T follicular helper cell (primary cell): ENCODE measurements at regions not wholly inside any gene's neighbourhood (a gene's known extent, or its start where the extent isn't known, plus 50 kb on each side); places are given as distances from the start of the nearest gene placed in this dataset.

Source experiments
- DNase-seq: peaks from one replicate; pipeline ENCODE4 v3.0.0-alpha.2; 2020; ENCODE audit warnings: low read depth

DNA sequence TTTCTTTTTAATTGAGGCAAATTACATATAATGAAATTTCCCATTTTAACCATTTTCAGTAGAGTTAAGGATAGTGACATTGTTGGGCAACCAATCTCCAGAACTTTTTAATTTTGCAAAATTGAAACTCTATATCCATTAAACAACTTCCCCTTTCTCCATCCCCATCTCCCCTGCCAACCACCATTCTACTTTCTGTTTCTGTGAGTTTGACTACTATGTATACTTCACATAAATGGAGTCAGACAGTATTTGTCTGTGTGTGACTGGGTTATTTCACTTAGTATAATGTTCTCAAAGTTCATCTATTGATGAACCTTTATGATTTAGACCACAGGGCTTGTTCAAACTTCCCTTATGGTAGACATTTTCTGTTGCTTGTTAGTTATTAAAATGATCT is 364.5 kb upstream of the MAD2L1 start:
- DNase-seq = no peak

DNA sequence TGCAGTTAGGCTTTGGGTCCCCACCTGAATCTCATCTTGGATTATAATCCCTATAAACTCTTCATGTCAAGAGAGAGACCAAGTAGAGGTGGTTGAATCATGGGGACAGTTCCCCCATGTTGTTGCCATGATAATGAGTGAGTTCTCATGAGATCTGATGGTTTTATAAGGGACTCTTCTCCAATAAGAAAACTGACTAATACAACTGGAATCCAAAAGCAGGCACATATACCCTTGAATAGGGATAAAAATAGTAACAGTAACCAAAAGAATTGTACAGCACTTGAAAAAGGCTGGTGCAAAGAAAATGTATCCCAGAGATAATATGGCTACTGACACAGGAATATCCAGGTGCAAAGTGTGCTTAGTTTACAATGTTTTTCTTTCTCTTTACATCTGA is 351.5 kb upstream of the MAD2L1 start:
- DNase-seq = no peak

DNA sequence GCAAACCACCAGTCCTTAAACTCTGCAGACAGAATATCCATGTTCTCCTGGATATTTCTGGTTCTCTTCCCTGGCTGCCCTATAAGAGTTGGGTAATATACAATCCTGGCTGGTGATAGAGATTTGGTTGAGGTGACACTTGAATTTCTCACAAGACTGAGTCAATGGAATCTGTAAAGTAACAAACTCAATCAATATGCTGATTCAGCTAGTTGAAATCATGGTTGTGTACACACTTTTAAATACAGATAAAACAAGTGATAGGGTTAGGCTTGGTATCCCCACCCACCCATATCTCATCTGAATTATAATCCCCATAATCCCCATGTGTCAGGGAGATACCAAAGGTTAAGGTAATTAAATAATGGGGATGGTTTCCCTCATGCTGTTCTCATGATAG is 349.2 kb upstream of the MAD2L1 start:
- no peak for DNase-seq

DNA sequence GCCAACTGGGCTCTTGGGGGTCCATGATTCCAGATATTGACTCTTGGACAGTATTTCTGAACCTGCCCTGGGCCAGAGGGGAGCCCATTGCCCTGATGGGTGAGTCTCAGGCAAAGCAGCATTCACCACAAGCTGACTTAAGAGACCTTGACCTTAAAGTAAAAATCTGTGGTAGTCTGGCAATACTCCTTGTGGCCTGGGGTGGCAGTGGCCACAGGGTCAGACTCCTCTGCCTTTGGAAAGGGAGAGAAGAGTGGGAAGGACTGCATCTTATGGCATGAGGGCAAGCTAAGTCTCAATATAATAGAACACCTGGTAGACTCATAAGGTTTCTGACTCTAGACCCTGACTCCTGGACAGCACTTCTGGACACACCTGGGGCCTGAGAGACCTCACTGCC is 340.3 kb upstream of the MAD2L1 start:
- no peak for DNase-seq

DNA sequence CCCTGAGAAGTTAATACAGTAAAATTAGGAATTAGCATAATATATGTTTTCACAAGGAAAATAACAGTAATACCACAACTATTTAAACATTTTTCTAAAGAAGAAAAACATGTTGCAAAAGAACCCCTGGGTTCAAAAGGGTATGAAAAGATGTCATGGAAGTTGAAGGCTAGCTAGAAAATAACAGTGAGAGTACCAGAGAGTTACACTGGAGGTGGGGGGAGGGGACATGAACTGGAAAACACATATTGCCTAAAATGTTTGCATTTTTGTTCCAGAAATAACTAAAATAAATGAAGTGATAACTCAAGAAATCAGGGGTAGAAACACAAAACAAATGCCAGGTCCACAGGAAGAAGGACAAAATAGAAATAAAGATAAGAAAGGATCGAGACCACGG is 336.6 kb upstream of the MAD2L1 start:
- DNase-seq = no peak

DNA sequence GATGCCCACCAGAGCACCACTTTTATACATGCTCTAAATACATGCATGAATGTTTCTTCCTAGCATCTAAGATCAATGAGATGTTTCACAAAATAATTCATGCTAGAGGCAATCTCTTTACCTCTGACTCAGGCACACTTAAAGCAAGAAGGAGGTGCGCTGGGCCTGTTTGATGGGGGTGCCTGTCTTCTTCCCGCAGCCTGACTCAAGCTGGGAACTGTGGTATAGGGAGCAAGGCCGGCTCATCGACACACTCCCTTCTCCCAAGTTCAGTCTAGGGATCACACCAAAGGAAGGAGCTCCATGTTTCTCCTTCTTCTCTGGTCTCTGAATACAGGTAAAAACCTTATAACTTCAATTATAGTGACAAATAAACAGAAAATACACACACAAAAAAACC is 333.8 kb upstream of the MAD2L1 start:
- DNase-seq = no peak

DNA sequence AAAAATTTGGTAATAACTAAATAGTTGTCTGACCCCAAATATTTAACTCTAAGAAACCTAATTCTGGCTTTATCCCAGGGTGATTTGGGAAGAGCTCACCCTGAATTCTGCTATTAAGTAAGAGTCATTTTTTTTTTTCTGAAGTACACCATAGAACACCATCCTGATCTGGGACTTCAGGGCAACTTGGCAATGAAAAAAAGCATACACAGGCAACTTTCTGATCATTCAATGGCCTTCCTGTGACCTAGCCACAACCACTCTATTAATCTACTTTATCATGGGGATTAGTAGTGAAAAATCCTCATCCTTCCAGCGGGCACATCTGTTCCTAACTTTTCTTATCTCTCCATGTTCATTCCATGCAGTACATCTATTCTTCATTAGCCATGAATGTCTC is 333.2 kb upstream of the MAD2L1 start:
- DNase-seq = no peak

DNA sequence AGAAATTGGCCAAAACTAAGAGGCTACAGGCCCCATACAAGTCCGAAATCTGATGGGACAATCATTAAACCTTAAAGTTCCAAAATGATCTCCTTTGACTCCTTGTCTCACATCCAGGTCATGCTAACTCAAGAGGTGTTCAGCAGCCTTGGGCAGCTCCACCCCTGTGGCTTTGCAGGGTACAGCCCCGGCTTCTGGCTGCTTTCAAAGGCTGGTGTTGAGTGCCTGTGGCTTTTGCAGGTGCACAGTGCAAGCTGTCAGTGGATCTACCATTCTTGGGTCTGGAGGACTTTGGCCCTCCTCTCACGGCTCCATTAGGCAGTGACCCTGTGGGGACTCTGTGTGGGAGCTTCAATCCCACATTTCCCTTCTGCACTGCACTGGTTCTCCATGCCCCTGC is 329.1 kb upstream of the MAD2L1 start:
- DNase-seq = no peak

DNA sequence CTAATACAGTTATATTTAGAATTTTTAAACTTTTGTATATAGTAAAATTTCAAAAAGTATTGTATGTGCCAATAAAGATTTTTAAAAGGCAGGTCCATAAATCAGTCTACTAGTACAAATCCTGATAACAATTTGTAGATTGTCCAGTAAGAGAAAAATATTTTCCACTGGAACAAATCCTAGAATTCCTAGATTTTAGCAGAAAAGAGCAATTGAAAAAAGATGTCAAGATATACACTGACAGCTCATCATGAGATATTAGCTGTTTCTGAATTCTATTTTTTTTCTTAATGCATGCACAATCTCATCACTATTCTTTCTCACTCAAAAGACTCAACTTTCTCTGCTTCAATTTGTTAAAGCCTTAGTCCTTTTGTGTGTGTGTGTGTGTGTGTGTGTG is 289.2 kb upstream of the MAD2L1 start:
- DNase-seq = no peak

DNA sequence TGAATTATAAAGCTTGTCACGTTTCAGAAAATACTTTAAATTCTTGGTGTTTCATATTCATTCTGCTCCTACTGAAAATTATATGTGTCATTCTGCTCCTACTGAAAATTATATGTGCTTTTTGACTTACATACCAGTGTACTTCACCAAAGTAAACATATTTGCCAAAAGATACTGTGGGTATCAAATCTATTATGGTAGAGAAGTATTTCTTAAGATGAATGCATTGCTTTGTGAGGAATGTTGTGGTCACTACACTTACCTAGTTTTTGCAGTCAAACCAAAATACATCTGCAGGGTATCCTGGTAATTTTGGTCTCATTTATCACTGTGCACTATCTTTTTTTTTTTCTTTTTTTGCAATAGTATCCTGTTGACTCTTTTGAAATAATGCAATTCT is 287.7 kb upstream of the MAD2L1 start:
- no peak for DNase-seq

DNA sequence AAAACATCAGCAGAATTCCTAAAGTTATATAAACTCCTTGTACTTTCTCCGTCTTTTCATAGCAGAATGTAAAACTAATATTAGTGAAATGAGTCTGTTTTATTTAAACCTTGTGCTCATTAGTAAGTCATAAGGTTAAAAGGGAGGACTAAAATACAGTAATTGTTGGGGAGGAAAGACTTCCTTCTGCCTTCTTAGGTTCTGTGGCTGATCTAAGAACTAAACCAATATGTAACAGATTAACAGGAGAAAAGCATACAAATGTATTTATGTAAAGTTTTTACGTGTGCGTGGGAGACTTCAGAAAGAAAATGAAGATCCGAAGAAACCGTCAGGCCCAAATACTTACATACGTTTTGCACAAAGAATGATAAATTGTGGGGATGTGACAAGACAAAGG is 286.6 kb upstream of the MAD2L1 start:
- DNase-seq = no peak

DNA sequence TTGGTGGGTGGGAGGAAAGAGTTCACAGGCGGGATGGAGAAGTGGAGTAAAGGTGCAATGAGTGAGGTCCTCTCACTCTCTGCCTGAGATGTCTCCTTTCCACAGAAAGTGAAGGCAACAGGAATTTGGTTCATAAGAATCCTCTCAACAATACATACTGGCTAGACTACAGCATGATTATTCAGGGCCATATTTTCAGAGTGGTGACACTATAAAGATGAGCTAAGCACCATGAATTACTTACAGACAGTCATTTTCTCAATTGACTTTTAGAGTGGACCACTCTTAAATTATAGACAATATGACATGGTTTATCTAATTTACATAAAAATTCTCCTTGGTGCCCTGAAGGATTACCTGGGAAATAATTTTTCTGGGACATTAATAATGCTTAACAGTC is 286.1 kb upstream of the MAD2L1 start:
- no peak for DNase-seq

DNA sequence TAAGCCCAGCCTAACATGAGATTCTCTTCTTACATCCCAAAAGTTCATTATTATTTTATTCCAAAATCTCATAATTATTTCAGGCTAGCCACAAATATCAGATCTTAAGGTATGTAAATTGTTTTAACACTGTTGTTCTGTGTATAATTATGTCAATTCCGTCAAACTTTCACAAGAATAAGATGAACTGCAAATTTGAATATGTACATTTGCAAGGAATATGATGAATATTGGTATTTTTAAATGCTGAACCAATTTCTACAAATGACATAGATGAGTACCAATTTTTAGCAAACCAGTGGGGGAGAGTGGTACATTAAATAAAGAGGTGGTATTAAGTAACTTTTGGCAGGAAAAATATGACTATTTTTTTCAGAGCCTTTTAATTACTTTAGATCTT is 282.3 kb upstream of the MAD2L1 start:
- no peak for DNase-seq

DNA sequence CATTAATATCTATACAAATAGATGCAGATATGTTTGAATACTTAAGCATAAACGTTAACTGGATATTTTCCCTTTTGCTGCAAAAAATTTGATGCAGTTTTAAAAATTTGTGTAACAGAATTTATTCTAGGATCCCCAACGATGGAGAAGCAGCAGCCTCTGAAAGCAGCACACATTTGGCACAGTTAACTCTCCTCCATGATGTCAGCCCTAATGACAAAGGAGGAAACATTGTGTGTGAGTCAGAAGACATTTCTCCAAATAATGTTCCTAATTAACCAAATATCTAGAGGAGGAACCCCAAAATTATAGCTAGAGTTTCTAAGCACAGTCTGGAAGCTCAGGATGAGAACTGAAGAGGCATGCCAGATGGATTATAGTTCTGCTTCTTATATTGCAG is 281.9 kb upstream of the MAD2L1 start:
- DNase-seq = no peak

DNA sequence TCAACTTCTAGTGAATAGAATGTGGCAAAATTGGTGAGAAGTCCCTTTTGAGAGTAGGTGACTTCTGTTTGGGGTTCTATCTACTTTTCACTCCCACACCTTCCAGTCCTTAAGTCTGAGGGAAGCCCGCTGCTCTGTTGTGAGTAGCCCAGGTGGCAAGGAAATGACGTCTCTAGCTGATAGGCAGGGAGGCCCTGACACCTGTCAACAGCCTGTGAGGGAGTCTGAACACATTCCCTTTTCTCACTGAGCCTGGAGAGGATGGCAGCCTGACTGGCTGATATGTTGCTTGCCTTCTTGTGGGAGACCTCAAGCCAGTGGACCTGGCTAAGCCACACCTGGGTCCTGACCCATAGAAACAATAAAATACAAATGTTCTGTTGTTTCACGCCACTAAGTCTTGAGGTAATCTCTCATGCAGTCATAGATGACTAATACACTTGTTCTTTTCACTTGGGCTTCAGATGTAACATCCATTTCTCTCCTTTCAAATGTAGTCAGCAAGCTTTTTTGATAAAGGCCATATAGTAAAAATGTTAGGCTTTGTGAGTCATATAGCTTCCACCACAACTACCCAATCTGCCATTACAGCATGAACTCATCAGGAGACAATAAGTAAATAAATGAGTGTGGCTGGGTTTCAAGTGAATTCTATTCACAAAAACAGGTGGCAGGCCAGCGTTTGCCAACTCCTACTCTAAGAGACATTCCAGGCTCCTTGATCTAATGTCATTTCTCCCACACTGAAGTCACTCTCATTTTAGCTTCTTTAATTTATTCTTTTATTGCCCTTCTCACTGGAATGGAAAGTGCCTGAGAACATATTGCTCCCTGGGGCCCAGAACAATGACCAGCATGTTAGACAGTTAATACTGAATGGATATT is 265.1 kb upstream of the MAD2L1 start:
- DNase-seq = no peak

DNA sequence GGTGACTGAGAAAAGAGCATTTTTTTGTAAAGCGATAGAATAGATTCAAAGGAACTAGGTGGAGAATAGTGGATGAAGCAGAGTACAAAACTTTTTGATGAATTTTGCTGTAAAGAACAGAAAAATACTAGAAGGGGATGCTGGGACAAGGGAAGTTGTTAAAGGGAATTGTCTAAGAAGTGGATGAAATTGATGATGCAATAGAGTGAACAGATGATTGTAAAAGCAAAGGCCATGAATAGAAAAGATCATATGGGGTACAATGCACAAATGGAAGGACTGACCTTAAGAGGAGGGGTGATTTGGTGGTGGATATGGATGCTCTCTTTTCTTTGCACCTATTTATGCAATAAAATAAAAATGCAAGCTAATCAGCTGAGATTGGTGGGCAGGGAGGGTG is 262.7 kb upstream of the MAD2L1 start:
- DNase-seq = no peak

DNA sequence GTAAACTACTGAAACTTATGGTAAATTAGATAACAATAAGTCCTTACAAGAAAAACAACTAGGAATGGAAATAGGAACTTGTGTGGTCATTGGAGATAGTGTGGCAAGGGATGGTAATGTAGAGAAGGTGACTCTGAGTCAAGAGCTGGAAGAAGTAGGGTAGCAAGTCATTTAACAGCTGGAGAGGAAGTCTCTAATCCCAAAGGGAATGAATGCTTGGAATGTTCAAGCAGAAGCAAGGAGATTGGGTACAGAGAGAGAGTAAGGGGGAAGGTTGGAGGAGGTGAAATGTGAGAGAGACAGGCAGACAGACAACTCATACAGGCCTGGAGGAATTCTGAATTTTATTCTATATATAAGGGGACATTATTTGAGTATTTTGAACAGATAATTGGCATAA is 260.6 kb upstream of the MAD2L1 start:
- DNase-seq = no peak

DNA sequence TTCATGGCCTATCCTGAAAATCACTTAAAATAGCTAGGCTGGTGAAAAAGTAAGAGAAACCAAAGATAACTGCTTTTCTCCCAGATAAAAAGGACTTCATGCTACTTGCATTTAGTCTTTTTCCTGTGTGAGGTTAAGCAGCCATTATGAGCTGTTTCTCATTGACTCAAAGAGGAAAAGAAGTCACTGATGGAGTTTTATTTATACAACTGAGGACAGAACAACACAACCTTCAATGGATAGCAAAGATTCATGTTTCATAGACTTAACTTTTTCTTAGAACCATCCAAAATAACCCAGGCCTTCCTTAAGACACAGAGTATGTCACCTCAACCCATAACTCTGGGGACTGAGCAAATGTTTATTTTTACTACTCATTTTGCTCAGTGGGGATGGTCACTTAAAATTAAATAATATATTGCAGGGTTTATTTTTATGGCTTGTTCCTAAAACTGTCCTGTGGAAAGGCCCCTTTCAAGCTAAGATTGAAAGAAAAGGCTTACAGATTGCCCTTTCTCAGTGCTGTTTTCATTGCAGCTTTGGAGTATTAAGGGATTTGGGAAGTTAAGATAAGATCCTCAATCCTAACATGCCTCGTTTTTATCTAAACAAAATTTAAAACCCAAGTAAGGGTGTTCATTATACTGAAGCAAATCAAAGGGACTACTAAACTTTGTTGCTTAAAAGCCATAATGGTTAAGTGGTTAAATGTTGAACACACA is 252.6 kb upstream of the MAD2L1 start:
- DNase-seq = no peak

DNA sequence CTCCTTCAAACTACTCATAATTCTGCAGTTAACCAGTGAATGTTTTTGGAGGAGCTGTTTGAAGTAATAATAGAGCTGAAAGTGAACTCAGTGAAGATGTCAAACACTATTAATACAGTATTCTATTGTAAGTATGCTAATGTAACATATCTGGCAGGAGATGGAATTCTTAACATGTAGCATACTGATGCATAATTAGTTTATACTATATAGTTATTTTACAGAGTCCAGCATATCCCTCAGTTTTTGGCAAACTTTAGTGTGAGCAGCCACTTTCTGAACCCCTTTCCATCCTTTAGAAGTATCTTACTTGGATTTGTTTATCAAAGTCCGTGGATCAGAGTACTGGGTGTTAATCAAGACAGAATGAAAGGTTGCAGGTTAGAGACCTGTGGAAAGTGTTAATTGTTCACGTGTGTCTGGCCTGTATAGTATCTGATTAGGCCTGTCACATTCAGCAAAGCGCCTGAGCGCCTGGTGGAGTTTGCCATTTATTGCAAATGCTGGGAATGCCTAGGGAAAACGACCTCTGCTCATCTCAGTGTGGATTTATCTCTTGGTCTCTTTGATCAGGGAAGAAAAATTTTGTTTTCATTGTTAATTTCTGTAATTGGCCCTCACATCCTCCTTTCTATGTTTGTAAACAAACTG is 251.7 kb upstream of the MAD2L1 start:
- DNase-seq = no peak

DNA sequence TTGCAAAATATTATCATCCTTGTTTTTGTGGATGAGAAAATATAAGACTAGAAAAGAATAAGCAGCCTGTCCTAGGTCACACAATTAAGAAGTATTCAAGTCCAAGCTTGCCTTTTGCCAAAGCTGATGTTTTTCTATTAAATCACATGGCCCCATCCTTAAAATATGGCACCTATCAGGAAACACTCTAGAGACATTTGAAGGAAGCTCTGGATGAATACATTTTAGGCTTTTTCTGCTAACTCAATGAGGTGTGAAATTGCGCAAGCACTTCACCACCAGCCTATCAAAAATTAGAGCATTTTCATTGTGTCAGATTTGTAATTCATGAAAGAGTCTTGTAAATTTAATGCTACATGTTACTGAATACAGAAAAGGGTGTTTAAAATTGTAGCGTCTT is 251.1 kb upstream of the MAD2L1 start:
- no peak for DNase-seq

DNA sequence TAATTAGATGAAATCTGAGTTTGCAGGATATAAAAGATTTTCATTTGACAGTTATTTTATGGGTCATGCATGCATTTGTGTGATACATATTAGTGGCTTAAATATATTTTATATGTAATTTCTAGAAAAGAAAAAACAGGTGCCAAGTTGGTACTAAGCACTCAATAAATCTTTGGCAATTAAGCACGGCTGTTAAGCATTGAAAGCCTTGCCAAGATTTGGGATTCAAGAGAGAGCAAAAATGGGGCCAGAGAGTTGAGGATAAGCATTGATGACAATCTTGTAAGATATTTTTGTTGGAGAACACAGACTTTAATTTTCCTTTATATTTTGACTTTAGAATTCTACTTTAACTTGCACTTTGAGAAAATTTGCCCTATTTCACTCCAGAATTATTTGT is 249.8 kb upstream of the MAD2L1 start:
- no peak for DNase-seq

DNA sequence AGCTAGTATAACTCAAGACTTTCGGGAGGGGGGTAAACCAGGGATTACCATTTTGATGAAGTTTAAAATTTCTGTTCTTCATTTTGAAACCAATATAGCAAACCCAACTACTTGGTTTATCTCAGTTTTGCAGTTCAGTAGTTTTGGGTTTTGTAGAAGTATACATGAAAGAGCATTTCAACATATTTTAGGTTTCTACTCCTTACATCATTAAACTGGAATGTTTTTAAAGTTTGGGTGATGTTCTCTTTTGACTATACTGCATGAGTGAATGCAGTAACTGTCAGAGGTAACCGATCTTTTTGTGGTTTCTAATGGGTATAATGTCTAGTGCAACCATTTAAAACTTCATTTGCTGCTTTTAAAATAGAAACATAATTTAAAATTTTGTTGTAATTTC is 248.3 kb upstream of the MAD2L1 start:
- DNase-seq = no peak

DNA sequence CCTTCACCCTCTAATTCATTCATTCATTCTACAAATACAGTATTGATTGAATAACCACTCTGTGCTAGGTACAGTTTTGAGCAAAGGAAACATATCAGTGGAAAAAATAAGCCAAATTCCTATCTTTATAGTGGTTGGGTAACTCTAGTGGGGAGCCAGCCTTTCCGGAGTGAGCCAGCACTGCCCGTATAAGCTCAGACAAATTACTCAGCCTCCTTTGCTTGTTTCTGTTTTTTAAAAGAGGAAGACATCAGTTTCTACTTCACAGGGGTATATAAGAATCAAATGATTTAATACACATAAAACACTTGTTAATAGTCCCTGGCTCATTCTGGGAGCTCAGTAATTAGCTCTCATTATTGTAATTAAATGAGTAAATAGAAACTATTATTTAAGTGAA is 238.2 kb upstream of the MAD2L1 start:
- DNase-seq = no peak
